CD4-positive, alpha-beta T cell treated with Interleukin-15 for 1 hour (primary cell): ENCODE measurements at regions not wholly inside any gene's neighbourhood (a gene's known extent, or its start where the extent isn't known, plus 50 kb on each side); places are given as distances from the start of the nearest gene placed in this dataset.

ENCODE experiments used
- DNase-seq: peaks from one replicate; pipeline ENCODE4 v3.0.0-alpha.2; 2020

DNA sequence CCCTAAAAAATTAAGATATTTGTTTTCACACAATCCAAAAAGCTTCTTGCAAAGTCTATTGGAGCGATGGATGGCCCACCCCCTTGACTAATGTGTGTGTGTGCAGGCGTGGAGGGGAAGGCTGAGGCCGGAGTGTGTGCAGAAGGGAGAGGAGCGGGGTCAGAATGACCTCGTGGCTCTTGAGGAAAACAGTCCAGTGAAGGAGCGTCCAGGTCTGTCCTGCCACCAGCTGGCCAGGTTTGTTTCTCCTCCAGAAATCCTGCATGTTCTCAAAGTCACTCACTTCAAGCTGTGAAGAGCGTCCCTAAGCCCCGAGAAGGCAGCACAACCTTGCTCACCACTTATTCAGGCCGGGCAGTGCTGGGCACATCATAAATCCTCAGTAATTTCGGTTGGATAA is 69.5 kb upstream of the SSX2IP start:
- no peak for DNase-seq

DNA sequence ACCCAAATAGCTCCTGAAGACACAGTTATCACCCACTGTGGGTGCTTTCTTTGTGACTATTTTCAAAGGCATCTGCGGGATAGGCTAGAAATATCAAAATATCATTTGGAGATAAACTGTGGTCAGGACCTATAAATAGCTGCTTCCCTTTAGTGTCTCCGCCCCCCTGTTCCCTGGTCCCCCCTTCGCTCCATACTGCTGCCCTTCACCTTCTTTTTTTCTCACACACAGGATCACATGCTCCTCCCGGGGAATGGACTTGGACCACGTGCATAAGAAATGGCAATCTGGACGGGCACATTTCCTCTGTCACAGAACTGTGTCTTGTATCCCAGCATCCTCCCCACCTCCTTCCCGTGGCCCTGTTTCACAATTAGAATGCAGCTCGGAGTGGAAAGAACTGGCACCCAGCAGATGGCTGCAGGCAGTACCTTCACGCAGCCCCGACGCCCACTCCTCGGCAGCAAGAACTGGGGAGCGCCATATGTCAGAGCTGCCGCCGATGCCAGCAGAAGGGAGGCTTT is 68.8 kb upstream of the SSX2IP start:
- no peak for DNase-seq

DNA sequence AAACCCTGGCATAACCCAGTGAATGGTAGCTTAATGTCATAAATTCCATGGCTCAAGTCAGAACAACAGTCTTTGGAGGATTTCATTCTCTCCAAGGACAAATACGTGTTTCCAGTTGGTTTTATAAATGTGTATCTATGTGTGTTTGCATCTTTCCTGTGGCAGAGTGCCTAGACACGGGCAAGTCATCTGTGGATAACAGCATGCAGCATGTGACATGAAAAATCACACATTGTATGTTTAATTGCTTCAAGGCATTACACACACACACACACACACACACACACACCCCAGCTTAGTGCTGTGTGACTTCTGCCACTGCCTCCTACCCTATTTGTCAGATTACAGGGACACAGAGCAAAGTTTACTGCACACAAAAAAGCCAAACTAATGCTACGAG is 68.2 kb upstream of the SSX2IP start:
- no peak for DNase-seq

DNA sequence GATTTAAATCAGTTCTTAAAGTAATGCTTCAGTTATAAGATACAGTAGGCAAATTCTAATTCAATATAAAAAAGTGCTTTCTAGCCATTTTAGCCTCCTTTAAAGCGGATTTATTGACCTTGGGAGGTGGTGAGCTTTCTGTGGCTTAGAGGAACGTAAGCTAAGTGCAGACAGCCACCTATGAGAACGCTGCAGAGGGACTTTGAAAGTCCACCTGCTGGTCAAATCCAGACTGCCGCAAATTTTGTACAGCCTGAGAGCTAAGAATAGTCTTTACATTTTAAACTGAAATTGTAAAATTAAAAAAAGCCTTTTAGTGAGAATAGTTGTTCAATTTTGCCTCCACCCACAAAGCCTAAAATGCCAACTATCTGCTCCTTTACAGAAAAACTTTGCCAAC is 67.0 kb upstream of the SSX2IP start:
- DNase-seq: no peak

DNA sequence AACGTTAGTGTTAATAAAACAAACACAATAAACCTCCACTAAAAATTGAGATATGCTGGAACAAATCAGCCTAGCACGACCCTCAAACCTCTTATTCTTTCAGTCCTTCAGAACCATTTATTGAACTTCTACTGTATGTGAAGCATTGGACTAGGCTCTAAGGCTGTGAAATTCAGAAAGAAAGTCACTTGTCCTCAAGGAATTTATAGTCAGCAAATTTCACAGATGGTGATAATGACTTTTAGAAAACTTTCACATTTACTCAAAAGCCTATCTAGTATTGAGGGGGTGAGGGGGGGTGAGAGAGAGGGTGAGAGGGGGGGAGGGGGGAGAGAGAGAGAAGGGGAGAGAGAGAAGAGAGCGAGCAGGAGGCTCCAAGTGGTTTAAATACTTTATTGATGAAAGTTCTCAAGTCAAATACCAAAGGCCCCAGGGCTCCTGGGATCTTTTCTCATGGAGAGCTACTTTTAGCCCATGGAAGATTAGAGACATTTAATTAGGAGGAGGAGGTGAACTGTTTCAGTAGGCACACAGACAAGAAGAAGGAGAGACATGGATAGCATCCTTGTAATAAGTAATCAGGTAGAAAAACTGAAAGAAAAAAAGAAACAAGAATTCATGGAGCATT is 66.3 kb upstream of the SSX2IP start:
- no peak for DNase-seq

DNA sequence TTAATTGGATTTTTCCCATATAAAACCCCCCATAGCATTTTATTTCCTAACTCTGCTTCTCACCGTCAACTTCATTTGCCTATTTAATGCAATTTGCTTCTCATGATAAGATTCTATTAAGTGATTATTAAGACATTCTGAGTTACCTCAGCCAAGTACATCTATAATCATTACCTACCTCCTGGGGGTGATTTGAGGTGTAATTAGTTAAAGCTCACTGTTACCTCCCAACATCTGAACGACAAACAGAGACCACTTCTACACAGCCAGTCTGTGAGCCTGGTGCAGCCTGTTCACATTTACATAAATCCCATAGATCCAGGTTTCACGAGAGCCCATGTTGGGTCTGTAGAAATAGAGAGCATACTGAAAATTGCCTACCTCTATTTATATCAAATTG is 65.7 kb upstream of the SSX2IP start:
- DNase-seq: no peak

DNA sequence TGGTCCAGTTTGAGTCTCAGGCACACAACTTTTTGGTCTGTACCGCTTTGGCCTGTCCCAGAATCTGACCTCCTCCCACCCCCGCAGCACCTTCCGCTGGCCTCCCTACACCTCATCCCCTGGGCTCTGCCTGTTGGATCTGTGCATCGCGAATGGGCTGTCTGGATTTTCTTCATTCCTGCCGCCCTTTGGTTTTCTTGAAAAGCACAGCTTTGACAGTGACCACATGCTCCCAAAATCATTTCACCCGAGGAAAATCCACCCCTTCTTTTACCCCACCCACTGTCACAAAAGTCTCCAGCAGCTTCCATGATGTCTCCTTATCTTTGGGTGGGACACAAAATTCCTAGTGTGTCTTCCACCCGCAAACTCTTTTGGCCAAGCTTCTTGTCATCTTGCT is 65.0 kb upstream of the SSX2IP start:
- DNase-seq: no peak

DNA sequence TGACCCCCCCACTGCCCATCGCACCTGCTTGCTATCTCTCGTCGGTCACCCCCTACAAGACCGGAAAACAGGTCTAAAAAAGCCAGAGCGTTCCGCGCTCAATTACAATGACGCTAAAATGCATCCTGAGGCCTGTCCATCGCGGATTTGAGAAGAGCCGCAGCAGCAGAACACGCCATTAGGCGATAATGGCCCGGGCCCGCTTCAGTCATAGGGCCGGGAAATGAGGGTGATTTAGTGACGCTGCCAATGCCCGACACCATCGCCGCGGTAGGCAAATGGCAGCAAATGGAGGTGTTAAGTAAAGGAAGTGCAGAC is 64.1 kb upstream of the SSX2IP start:
- DNase-seq: no peak

DNA sequence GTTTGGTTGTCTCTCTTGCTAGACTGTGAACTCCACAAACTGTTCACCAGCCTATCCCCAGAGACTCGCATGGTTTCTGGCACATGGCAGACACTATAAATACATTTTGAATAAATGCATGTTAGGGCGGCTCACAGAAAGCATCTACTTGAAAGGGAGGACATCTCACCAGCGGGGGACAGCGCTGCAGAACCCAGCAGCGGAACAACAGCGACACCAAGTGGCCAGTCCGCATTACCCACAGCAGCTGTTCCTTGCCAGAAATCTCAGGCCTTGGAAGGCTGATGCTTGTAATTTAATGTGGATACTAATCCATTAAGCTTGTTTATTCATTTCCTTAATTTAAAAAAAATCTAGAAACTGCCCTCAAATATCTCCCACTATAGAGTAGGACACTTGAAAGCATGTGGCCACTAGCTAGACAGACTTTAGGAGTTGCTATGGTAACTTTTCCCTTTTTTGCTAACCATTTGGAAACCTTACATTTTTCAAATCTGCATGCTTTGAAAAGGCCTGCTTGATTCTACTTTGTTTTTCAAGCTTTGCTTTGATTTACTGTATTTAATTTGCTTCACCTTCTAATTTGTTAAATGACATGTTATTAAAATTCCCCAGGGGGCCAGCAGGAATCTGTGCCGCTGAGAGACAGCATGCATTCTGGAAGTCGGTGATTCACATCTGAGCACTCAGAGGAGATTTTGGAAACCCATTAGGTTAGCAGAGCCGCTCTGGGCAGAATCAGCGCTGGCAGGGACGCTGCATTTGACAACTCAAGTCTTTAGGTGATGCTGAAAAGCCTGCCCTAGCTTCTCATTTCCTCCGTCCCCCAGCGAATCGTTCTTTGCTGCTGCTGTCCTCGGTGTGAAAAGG is 63.5 kb upstream of the SSX2IP start:
- DNase-seq: peak; percentile 66

DNA sequence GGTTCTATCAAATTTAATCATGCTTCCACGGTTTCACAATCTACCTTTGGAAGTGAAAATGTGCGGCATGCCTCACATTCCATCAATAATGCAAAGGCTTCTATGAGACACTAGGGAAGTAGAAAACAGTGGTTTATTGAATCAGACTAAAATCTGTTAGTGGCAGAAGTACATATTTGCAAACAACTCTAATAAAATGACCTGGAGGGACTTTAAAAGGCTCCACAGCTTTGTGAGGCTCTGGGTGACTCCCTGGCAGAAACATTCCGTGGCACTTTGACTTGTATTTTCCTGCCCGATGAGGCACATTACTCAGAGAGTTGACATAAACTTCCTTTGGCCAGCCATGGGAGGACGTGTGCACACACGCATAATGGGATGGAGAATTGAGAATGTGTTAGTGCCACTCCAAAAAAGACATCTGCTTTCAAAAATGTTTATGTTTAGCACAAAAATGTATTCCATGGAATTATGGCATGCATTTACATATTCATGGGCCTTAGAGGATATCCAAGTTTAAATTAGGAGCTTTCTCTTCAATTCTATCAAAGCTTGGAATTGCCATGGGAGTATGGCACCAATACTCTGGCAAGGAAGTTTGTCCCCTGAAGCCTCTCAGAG is 60.0 kb upstream of the SSX2IP start:
- DNase-seq: no peak

DNA sequence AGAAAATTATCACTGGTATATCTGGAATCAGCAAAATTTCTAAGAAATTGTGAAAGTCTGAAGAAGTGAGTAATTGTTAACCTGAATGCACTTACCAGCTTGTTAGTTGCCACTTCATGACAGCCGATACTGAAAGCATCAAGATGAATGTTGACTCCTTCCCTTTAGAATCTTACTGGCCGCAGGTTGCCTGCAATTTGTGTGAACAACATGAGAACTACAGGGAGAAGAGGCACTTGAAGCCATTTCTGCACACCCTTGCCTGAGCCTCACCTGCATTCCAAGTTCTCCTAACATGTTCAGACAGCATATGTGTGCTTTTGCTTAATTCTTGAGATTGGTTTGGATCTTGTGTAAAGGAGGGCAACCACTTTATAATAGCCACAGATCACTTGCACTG is 59.2 kb upstream of the SSX2IP start:
- DNase-seq: no peak

DNA sequence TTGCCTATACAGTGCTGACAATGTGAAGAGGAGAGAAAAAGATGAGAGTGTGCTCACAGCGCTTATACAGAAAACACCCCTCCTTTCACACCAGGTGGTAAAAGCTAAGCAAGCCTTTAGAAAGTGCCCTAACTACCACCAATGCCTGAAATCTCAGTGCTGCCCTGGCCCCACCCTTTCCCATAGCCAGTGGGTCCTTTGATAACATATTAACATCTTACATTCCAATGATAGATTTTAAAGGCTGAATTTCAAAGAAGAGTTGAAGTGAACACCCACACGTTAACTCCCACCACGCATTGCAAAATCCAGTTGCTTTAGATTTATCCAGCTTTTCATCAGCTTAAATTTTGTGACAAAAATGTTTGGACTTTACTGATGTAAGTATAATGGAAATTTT is 58.1 kb upstream of the SSX2IP start:
- no peak for DNase-seq

DNA sequence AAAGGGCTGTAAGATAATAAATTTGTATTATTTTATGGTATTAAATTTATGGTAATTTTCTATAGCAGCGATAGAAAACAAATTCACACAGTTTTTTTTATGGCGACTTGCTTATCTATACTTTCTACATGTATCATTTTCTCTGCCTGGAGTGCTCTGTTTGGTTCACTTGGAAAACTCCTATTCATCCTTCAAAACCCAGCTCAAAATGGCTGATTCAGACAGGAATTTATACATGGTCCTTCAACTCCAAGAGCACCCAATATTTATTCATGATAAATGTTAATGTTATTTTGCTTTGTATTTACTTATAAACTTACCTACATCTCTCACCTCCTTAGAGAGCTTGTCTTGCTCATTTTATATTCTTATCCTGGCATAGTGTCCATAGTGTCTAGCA is 55.6 kb upstream of the SSX2IP start:
- DNase-seq: no peak

DNA sequence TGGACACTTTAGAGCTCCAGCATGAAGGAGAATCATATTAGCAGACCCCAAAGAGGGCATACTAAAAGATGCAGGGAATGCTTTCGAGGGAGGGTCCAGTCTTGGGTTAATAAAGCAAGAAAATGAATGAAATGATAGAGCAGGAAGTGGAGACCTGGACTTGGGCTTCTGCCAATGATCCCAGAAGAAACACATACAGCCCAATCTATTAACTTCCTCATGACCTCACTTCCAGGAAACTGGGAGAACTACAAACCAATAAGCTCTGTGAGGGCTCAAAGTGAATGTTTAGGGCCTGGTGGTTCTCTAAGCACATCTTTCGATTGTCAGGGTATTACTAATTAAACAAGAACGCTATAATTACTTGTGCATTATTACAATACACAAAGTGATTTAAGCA is 53.6 kb upstream of the SSX2IP start:
- DNase-seq: no peak

DNA sequence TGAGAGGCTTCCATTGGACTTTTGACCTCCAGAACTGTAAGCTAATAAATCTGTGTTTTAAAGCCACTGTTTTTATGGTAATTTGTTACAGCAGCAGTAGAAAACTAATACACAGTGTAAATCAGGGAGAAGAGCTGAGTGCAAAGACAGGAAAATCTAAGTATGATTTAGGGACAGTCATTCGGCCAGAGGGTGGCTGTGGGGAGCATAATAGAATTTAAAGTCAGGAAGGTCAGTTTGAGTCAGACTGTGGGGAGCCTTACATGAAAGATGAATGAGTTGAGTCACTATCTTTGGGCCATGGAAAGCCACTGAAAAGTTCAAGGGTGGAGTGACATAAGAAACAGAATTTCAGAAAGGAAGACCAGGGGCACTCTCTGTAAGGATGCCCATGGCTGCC is 52.4 kb upstream of the SSX2IP start:
- DNase-seq: no peak

DNA sequence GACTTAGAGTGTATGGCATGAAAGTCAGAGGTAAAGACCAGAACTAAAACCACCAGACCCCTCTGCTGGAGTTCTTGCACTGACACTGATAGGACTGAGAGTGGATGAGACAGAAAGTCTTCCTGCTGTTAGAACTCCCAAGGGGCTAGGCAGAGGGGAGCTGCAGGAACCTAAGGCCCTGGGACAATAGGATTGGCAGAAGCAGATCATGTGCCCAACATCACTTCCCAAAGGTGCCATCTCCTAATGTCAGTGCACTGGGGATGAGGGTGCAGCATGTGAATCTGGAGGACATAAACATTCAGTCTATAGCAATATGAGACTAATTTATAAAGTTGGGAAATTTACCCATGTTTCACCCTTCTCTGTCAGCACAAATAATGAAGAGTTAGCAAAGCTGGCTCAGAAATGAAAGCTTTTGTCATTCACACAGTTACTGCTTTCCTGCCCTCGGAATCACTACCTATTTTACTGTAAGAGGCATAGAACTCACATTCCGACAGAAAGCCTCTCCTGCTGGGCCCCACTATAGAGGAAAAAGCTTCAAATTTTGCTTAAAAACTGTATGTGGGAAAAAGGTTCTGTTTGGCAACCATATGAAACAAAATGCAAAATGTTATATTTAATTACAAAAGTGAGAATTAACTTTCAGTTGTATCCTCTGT is 49.9 kb upstream of the SSX2IP start:
- DNase-seq: no peak
